ENCODE measurements at regions not wholly inside any gene's neighbourhood (a gene's known extent, or its start where the extent isn't known, plus 50 kb on each side); places are given as distances from the start of the nearest gene placed in this dataset.
"Not testable (repeated sequence)": the region's sequence is repeated elsewhere in the genome, so short reads cannot be mapped to it uniquely, and the experiment has no call there.

DNA sequence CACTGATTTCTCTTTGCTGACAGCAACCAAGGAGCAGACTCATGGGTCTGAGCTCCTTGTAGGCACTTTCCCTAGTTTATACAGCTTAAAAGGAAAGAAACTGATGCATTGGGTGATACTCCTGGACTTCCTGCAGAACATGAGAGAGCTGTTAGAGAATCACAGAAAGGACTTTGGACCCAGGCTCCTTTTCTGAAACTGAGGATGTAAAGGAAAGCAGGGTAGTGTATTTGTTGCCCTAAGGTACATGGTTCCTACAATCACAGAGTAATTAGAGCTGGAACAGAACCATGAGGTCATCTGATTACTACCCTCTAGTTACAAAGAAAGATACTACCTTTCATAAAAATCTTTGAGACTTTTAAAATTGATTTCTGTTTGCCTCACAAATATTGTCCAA lies 477.1 kb upstream of the SPTLC3 start:
- no peaks in the 10 kb centered on the region for H3K27me3 ChIP-seq (replicated peaks)
- DNase-seq, result no peak
- no peak overlapping the region for H3K4me3 ChIP-seq (ENCODE audit: low read depth, low read length)
- in situ Hi-C loops (cut with HindIII; ENCODE audit: low pct_ligation_motif_present, low sequenced_read_pairs), result no loop called here
- TF ChIP-seq, protein P1, sequence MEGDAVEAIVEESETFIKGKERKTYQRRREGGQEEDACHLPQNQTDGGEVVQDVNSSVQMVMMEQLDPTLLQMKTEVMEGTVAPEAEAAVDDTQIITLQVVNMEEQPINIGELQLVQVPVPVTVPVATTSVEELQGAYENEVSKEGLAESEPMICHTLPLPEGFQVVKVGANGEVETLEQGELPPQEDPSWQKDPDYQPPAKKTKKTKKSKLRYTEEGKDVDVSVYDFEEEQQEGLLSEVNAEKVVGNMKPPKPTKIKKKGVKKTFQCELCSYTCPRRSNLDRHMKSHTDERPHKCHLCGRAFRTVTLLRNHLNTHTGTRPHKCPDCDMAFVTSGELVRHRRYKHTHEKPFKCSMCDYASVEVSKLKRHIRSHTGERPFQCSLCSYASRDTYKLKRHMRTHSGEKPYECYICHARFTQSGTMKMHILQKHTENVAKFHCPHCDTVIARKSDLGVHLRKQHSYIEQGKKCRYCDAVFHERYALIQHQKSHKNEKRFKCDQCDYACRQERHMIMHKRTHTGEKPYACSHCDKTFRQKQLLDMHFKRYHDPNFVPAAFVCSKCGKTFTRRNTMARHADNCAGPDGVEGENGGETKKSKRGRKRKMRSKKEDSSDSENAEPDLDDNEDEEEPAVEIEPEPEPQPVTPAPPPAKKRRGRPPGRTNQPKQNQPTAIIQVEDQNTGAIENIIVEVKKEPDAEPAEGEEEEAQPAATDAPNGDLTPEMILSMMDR (IDR thresholded peaks at IDR 0.05; ENCODE audit: low read depth, low read length, missing control alignments), result no peak
- no peaks in the 10 kb centered on the region for H3K36me3 ChIP-seq (replicated peaks)
- no peak overlapping the region for H3K27ac ChIP-seq

DNA sequence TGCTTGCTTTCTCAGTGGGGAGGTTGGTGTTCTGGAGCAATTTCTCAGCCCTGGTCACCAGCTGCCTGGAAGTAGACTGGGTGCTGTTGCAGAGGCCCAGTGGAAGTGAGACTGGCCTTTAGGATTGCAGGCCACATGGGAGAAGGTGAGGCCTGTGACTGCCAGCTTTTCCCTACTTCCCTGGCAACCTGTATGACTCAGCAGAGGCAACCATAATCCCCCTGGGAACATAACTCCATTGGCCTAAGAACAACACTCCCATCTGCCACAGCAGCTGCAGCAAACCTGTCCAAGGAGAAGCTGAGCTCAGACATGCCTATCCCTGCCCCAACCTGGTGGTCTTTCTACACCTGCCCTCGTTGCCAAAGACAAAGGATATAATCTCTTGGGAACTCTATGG lies 473.5 kb upstream of the SPTLC3 start:
- no peak for DNase-seq
- TF ChIP-seq, protein P1 (IDR thresholded peaks at IDR 0.05; ENCODE audit: low read depth, low read length, missing control alignments), result no peak
- no peaks in the 10 kb centered on the region for H3K27me3 ChIP-seq (replicated peaks)
- no peak overlapping the region for H3K27ac ChIP-seq
- no peak overlapping the region for H3K4me3 ChIP-seq (ENCODE audit: low read depth, low read length)
- no peaks in the 10 kb centered on the region for H3K36me3 ChIP-seq (replicated peaks)
- in situ Hi-C loops (cut with HindIII; ENCODE audit: low pct_ligation_motif_present, low sequenced_read_pairs), result no loop called here

DNA sequence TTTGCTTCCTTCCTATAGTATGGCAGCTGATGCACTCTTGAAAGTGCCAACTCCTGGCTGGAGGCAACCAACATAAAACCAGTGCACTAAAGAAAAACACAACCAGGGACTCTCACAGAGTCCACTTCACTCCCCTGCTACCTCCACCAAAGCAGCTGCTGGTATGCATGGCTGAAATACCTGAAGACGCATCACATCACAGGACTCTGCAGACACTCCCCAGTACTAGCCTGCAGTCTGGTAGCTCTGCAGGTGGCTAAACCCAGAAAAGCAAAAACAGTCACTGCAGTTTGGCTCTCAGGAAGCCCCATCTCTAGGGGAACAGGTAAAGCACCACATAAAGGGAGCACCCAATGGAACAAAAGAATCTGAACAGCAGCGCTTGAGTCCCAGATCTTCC lies 473.0 kb upstream of the SPTLC3 start:
- Histone ChIP-seq H3K27me3 (replicated peaks) (no peaks in the 10 kb centered on the region), H3K4me3 (ENCODE audit: low read depth, low read length) (no peak overlapping the region), H3K27ac (no peak overlapping the region), H3K36me3 (replicated peaks) (no peaks in the 10 kb centered on the region)
- no peak for DNase-seq
- TF ChIP-seq, protein P1 (IDR thresholded peaks at IDR 0.05; ENCODE audit: low read depth, low read length, missing control alignments), result no peak
- in situ Hi-C loops (cut with HindIII; ENCODE audit: low pct_ligation_motif_present, low sequenced_read_pairs), result no loop called here

DNA sequence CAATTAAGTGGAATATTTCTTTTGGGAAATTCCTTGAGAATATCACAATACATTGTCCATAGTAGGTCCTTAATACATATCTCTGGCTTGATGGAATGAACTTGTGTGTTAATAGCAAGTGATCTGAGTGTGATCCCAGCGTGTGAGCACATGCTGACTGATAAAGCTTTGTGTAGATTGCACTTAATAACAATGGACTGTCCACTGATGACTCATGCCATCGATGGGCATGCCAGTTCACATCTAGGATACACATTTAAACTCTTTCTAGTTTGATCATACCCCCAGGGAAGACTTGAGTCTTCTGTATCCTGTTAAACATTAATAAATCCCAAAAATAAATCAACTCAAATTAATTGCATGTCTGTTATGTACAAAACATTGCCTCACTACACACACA lies 454.3 kb upstream of the SPTLC3 start:
- in situ Hi-C loops (cut with HindIII; ENCODE audit: low pct_ligation_motif_present, low sequenced_read_pairs), result no loop called here
- TF ChIP-seq, protein P1 (IDR thresholded peaks at IDR 0.05; ENCODE audit: low read depth, low read length, missing control alignments), result no peak
- H3K27me3 ChIP-seq (replicated peaks), result no peaks in the 10 kb centered on the region
- no peaks in the 10 kb centered on the region for H3K36me3 ChIP-seq (replicated peaks)
- H3K27ac ChIP-seq, result no peak overlapping the region
- DNase-seq, result no peak
- H3K4me3 ChIP-seq (ENCODE audit: low read depth, low read length), result no peak overlapping the region

DNA sequence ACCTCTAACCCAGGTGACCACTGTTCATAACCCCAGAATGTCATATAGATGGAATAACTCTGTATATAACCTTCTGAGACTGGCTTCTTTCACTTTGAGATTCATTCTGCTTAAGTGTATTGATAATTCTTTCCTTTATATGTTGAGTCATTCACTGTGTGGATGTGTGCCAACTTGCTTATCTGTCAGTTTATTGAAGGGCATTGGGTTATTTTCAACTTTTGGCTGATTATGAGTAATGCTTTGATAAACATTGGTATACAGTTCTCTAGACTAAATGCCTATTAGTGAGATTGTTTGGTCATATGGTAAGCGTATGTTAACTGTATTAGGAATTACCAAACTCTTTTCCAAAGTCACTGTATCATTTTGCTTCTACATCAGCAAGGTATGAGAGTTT lies 453.4 kb upstream of the SPTLC3 start:
- in situ Hi-C loops (cut with HindIII; ENCODE audit: low pct_ligation_motif_present, low sequenced_read_pairs), result no loop called here
- no peak for DNase-seq
- Histone ChIP-seq H3K27me3 (replicated peaks) (no peaks in the 10 kb centered on the region), H3K4me3 (ENCODE audit: low read depth, low read length) (no peak overlapping the region), H3K27ac (no peak overlapping the region), H3K36me3 (replicated peaks) (no peaks in the 10 kb centered on the region)
- TF ChIP-seq, protein P1 (IDR thresholded peaks at IDR 0.05; ENCODE audit: low read depth, low read length, missing control alignments), result no peak

DNA sequence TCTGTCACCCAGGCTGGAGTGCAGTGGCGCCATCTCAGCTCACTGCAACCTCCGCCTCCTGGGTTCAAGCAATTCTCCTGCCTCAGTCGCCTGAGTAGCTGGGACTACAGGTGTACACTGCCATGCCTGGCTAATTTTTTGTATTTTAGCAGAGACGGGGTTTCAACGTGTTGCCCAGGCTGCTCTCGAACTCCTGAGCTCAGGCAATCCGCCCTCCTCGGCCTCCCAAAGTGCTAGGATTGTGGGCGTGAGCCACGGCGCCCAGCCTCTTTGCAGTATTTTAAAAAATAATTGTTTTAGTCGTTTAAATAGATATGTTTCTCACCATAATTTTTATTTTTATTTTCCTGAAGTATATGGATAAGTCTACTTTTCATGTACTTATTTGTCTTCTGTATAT lies 452.9 kb upstream of the SPTLC3 start:
- H3K27ac ChIP-seq; H3K4me3 ChIP-seq (ENCODE audit: low read depth, low read length); H3K27me3 ChIP-seq (replicated peaks); DNase-seq; H3K36me3 ChIP-seq (replicated peaks); in situ Hi-C loops (cut with HindIII; ENCODE audit: low pct_ligation_motif_present, low sequenced_read_pairs): not testable (repeated sequence)

Measured in brain microvascular endothelial cell (primary cell).